ENCODE measurements at regions not wholly inside any gene's neighbourhood (a gene's known extent, or its start where the extent isn't known, plus 50 kb on each side); places are given as distances from the start of the nearest gene placed in this dataset.

DNA sequence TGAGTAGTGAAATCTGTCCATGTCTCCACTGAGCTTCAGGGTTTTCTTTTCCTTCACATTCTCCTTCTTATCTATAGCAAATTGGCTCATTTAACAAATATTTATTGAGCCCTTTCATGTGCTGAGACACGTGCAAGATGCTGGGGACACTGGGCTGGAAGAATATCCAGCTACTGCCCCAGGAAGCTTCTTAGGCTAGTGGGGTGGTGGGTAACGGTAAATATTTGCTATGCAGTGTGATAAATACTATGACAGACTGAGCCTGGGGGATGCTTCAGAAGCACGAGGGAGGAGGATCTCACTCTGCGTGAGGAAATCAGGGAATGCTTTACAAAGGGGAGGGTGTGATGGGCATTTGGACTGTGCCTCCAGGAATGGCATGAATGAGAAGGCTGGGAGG lies 524.1 kb downstream of the GRIN2A start:
- no peak for TF ChIP-seq EZH2phosphoT487 (IDR thresholded peaks at IDR 0.05; ENCODE audit: borderline replicate concordance, low read length)
- TF ChIP-seq, protein P1, sequence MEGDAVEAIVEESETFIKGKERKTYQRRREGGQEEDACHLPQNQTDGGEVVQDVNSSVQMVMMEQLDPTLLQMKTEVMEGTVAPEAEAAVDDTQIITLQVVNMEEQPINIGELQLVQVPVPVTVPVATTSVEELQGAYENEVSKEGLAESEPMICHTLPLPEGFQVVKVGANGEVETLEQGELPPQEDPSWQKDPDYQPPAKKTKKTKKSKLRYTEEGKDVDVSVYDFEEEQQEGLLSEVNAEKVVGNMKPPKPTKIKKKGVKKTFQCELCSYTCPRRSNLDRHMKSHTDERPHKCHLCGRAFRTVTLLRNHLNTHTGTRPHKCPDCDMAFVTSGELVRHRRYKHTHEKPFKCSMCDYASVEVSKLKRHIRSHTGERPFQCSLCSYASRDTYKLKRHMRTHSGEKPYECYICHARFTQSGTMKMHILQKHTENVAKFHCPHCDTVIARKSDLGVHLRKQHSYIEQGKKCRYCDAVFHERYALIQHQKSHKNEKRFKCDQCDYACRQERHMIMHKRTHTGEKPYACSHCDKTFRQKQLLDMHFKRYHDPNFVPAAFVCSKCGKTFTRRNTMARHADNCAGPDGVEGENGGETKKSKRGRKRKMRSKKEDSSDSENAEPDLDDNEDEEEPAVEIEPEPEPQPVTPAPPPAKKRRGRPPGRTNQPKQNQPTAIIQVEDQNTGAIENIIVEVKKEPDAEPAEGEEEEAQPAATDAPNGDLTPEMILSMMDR (IDR thresholded peaks at IDR 0.05; ENCODE audit: low read depth, low read length, poor library complexity, severe bottlenecking): no peak

Data from DOHH2 (cell line).